T-cell (primary cell): ENCODE measurements at regions not wholly inside any gene's neighbourhood (a gene's known extent, or its start where the extent isn't known, plus 50 kb on each side); places are given as distances from the start of the nearest gene placed in this dataset.

Experiments
- ATAC-seq, 4 experiments: fragments of 200-7000 bp in 3 of 4; fragments of 150-1000 bp in 1 of 4; cut with Tn5 transposase; replicated peaks in 1 of 4; 1 replicate in 3 of 4; 2 replicates in 1 of 4; pipeline ENCODE4 v1.10.0; 2021; ENCODE audit warnings: moderate library complexity in 3 of 4, mild to moderate bottlenecking in 2 of 4, moderate number of reproducible peaks in 1 of 4
- CTCF ChIA-PET, 2 donors: fragments of 300-600 bp; sonication (Branson Sonifier 250); formaldehyde crosslinking; loops; one replicate each; lab custom pipeline; 2022; ENCODE audit warnings: antibody characterized with exemption in 2 of 2; lab: Charles Lee
- POLR2A ChIA-PET, 2 donors: fragments of 300-600 bp; sonication (Branson Sonifier 250); formaldehyde crosslinking; loops; one replicate each; lab custom pipeline; 2022; ENCODE audit warnings: antibody characterized with exemption in 2 of 2; lab: Charles Lee
- DNase-seq, 35 experiments: peaks; one replicate each; pipeline versions ENCODE4 v3.0.0 to v3.0.0-alpha.2; 2013 to 2023
- H3K27ac ChIP-seq: one replicate; pipeline ENCODE4 v1.5.1; 2013; ENCODE audit warnings: low read length
- H3K27me3 ChIP-seq, 2 experiments: replicated peaks in 1 of 2; 1 replicate in 1 of 2; 2 replicates in 1 of 2; pipeline versions ENCODE4 v1.6.1 to v1.7.0; 2013; ENCODE audit warnings: low read length in 1 of 2, mixed read lengths in 1 of 2; ENCODE audit not compliant: control insufficient read depth in 2 of 2, insufficient read depth in 2 of 2; ENCODE audit errors: extremely low read depth in 1 of 2
- H3K36me3 ChIP-seq, 2 donors: 1 replicate in 1 of 2; 2 replicates in 1 of 2; pipeline versions ENCODE4 v1.6.1 to v1.7.0; 2013; ENCODE audit warnings: low read length in 1 of 2; ENCODE audit not compliant: control insufficient read depth in 2 of 2, insufficient read depth in 1 of 2; ENCODE audit errors: extremely low read depth in 1 of 2
- H3K4me1 ChIP-seq, 2 experiments: 1 replicate in 1 of 2; 2 replicates in 1 of 2; pipeline versions ENCODE4 v1.6.1 to v1.7.0; 2013; ENCODE audit warnings: low read length in 2 of 2, mixed read lengths in 1 of 2; ENCODE audit not compliant: insufficient read depth in 2 of 2, control insufficient read depth in 1 of 2; ENCODE audit errors: extremely low read depth in 1 of 2
- H3K4me3 ChIP-seq, 2 donors: 1 replicate in 1 of 2; 2 replicates in 1 of 2; pipeline versions ENCODE4 v1.5.1 to v1.7.0; 2013; ENCODE audit warnings: mild to moderate bottlenecking in 2 of 2, low read length in 1 of 2, moderate library complexity in 1 of 2; ENCODE audit not compliant: control insufficient read depth in 1 of 2; ENCODE audit errors: extremely low read depth in 1 of 2
- H3K9me3 ChIP-seq: 2 replicates; pipeline ENCODE4 v1.7.0; 2013
- H3K27ac Mint-ChIP-seq, 2 donors: one replicate each; pipeline ENCODE4 v1.8.0; 2020 to 2021; ENCODE audit warnings: mild to moderate bottlenecking in 2 of 2, mixed read lengths in 2 of 2
- H3K27me3 Mint-ChIP-seq, 2 donors: one replicate each; pipeline ENCODE4 v1.8.0; 2021 to 2022; ENCODE audit warnings: mixed read lengths in 2 of 2
- H3K36me3 Mint-ChIP-seq: one replicate; pipeline ENCODE4 v1.8.0; 2021; ENCODE audit warnings: mixed read lengths
- H3K4me1 Mint-ChIP-seq, 3 donors: one replicate each; pipeline ENCODE4 v1.8.0; 2020 to 2022; ENCODE audit warnings: mixed read lengths in 3 of 3, mild to moderate bottlenecking in 1 of 3
- H3K4me3 Mint-ChIP-seq, 3 donors: one replicate each; pipeline ENCODE4 v1.8.0; 2020 to 2022; ENCODE audit warnings: mild to moderate bottlenecking in 3 of 3, mixed read lengths in 3 of 3, moderate library complexity in 3 of 3
- H3K9me3 Mint-ChIP-seq, 3 donors: one replicate each; pipeline ENCODE4 v1.8.0; 2020 to 2022; ENCODE audit warnings: mixed read lengths in 3 of 3
- WGBS: methylation state at CpG from one replicate; pipeline ENCODE4 v1.1.5; 2013; ENCODE audit warnings: missing lambda C conversion rate; ENCODE audit not compliant: insufficient coverage; 5-methylcytosine and 5-hydroxymethylcytosine counted together

DNA sequence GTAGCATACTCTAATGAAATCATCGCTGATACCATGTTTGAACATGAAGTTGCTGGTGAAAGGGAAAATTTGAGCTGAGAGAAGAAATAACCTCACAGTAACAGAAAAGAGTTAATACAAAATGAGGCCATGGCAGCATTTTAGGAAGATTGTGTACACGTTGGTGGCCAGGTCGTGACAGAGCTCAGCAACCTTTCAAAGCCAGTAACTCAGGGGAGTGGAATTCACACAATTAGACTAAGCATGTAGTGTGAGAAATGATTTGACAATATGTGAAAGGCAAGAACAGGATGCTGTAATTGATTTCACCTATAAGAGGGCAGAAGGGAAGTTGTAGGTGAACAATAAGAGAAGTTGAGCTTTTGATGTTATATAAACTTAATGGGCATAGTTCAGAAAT lies 246.3 kb downstream of the OGFRL1 start:
- ChIA-PET CTCF (no interaction called here), POLR2A (no interaction called here)

DNA sequence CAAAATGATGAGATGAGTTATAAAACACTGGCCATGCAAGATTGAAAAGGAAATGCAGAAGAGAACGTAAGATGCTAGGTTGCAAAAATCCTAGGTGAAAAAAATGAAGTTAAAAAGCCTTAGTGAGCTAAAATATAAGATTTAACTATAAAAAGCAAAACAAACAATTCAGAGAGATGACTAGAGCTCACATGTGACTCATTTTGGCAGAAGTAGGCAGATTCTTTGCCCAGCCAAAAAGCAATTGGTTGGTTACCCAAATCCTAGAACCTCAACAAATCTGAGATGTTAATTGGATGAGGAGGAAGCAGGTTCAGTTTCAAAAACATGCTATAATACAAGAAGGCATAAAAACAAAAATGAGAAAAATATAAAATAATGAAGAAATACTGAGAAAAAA lies 249.1 kb downstream of the OGFRL1 start:
- Mint-ChIP-seq H3K9me3 (no peaks in the 10 kb centered on the region), H3K4me3 (no peak overlapping the region), H3K27ac (no peak overlapping the region), H3K27me3 (peaks cover 2 to 4% of the 10 kb centered on the region in 2 donors), H3K36me3 (no peaks in the 10 kb centered on the region), H3K4me1 (no peaks in the 10 kb centered on the region)
- Histone ChIP-seq H3K27ac (no peak overlapping the region), H3K4me3 (no peak overlapping the region), H3K4me1 (no peaks in the 10 kb centered on the region), H3K9me3 (no peaks in the 10 kb centered on the region), H3K36me3 (no peaks in the 10 kb centered on the region), H3K27me3 (no peaks in the 10 kb centered on the region)
- WGBS = no CpG with 5 or more reads among the region's 1 CpG
- ChIA-PET POLR2A (interaction anchor here in 1 of 2 donors (0.5 kb wide), 1 partner anchor 22 kb away, joined by 5 read pairs; no protein-coding TSS in a partner anchor), CTCF (no interaction called here)
- ATAC-seq (no peak), DNase-seq (no peak)

More for the DNA sequence above, 246.3 kb downstream of the OGFRL1 start:
- Histone ChIP-seq H3K27ac (no peak overlapping the region), H3K36me3 (no peaks in the 10 kb centered on the region), H3K4me3 (no peak overlapping the region), H3K4me1 (no peaks in the 10 kb centered on the region), H3K27me3 (no peaks in the 10 kb centered on the region), H3K9me3 (no peaks in the 10 kb centered on the region)
- 17% methylated on average over 2 of the region's 3 CpGs for WGBS
- Mint-ChIP-seq H3K9me3 (no peaks in the 10 kb centered on the region), H3K27ac (no peak overlapping the region), H3K27me3 (peaks cover 2 to 4% of the 10 kb centered on the region in 2 donors), H3K4me1 (no peaks in the 10 kb centered on the region), H3K4me3 (no peak overlapping the region), H3K36me3 (no peaks in the 10 kb centered on the region)
- ATAC-seq (no peak), DNase-seq (no peak)

DNA sequence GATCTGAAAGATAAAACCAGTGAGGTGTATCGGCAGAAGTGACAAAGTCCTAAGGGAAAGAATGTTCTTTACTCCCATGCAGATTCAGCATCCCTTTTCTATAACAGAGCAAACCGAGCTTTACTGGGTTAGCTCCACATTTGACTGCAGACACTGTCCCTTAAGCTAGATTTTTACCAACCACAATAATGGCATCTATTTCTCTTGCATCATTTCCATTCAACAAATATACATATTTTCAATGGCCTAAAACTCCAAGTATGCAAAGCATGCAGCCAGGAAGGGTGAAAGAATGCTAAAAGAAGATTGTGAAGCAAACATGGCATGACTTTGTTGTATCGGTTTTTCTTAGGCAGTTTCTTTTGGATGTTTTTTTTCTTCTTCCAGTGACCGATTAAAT lies 255.4 kb downstream of the OGFRL1 start:
- WGBS = no CpG with 5 or more reads among the region's 4 CpGs
- no peak for ATAC-seq
- no peak overlapping the region for H3K4me3 ChIP-seq
- no peaks in the 10 kb centered on the region for H3K27me3 ChIP-seq
- H3K4me1 ChIP-seq = no peaks in the 10 kb centered on the region
- no peaks in the 10 kb centered on the region for H3K4me1 Mint-ChIP-seq
- no peak overlapping the region for H3K27ac Mint-ChIP-seq
- H3K36me3 Mint-ChIP-seq = no peaks in the 10 kb centered on the region
- ChIA-PET CTCF (no interaction called here), POLR2A (no interaction called here)
- no peak overlapping the region for H3K27ac ChIP-seq
- H3K27me3 Mint-ChIP-seq = no peaks in the 10 kb centered on the region
- no peaks in the 10 kb centered on the region for H3K9me3 ChIP-seq
- H3K4me3 Mint-ChIP-seq = no peak overlapping the region
- H3K36me3 ChIP-seq = no peaks in the 10 kb centered on the region
- no peak for DNase-seq
- no peaks in the 10 kb centered on the region for H3K9me3 Mint-ChIP-seq

DNA sequence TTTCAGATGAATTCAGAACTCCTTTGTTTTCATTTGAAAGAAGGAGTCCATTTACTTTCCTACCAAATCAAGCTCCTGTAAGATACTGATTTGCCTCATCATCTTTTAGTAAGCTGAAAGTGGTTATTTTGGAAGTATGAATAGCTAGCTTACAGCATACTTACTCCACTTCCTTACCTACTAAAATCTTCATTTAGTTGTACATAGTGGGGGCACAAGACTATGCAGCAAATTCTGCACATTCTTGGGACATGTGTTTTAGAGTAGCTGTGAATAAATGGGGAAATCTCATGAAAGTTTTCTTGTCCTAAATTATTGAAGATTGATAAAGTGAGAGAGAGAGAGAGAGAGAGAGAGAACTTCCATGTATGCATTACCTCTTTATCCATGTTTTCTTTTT lies 256.3 kb downstream of the OGFRL1 start:
- Mint-ChIP-seq H3K27me3 (no peaks in the 10 kb centered on the region), H3K27ac (no peak overlapping the region), H3K9me3 (no peaks in the 10 kb centered on the region), H3K36me3 (no peaks in the 10 kb centered on the region), H3K4me3 (no peak overlapping the region), H3K4me1 (no peaks in the 10 kb centered on the region)
- Histone ChIP-seq H3K4me1 (no peaks in the 10 kb centered on the region), H3K27ac (no peak overlapping the region), H3K9me3 (no peaks in the 10 kb centered on the region), H3K36me3 (no peaks in the 10 kb centered on the region), H3K4me3 (no peak overlapping the region), H3K27me3 (no peaks in the 10 kb centered on the region)
- no peak for ATAC-seq
- POLR2A ChIA-PET = no interaction called here
- no peak for DNase-seq
- CTCF ChIA-PET = no interaction called here

DNA sequence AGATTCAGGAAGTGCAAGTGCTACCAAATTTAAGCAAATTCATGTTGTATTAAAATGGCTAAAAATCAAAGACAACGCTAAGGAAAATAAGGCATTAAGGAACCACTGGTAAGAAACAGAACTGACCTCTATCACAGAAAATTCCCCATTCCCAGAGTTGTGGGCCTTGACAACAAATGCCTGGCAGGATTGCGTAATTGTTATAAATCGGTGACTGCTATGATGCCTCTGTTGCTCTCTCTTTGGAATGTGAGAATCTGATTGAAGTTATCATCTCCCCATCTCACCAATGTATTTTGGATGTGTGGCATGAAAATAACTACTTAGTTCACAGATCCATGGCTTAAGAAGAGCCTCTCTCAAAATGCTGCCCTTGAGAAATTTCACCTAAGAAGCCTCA lies 257.3 kb downstream of the OGFRL1 start:
- H3K36me3 Mint-ChIP-seq = no peaks in the 10 kb centered on the region
- no peaks in the 10 kb centered on the region for H3K9me3 ChIP-seq
- H3K4me1 Mint-ChIP-seq = no peaks in the 10 kb centered on the region
- H3K36me3 ChIP-seq = no peaks in the 10 kb centered on the region
- no peak for DNase-seq
- CTCF ChIA-PET = no interaction called here
- H3K27me3 ChIP-seq = no peaks in the 10 kb centered on the region
- H3K27me3 Mint-ChIP-seq = no peaks in the 10 kb centered on the region
- H3K27ac ChIP-seq = no peak overlapping the region
- POLR2A ChIA-PET = no interaction called here
- no peaks in the 10 kb centered on the region for H3K4me1 ChIP-seq
- H3K4me3 ChIP-seq = no peak overlapping the region
- no peaks in the 10 kb centered on the region for H3K9me3 Mint-ChIP-seq
- no CpG with 5 or more reads among the region's 3 CpGs for WGBS
- H3K27ac Mint-ChIP-seq = no peak overlapping the region
- no peak overlapping the region for H3K4me3 Mint-ChIP-seq
- no peak for ATAC-seq

DNA sequence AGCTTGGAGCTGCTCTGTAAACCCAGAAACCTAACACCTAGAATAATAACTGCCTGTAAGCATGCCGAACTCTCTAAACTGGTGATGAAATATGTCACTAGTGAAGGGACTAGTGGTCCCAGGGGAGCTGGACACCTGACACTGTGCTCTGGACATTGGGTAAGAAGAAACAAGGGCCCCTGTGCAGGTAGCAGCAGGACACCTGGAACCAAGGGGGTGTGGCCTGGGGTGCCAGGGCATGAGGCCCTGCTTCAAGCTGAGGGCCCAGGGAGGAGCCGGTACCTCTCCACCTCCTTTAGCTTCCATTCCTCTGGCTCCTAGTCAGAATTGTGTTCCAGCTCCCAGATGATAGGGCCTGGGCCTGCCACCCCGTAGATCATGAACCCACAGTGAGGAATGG lies 263.2 kb downstream of the OGFRL1 start:
- Histone ChIP-seq H3K27me3 (peaks cover 0 to 3% of the 10 kb centered on the region in 2 experiments), H3K27ac (no peak overlapping the region), H3K9me3 (no peaks in the 10 kb centered on the region), H3K4me3 (no peak overlapping the region), H3K36me3 (no peaks in the 10 kb centered on the region), H3K4me1 (no peaks in the 10 kb centered on the region)
- H3K4me3 Mint-ChIP-seq = no peak overlapping the region
- ChIA-PET POLR2A (no interaction called here), CTCF (no interaction called here)
- peaks cover 0 to 1% of the 10 kb centered on the region in 2 donors for H3K27me3 Mint-ChIP-seq
- H3K27ac Mint-ChIP-seq = no peak overlapping the region
- ATAC-seq (no peak), DNase-seq (no peak)
- peaks cover 10 to 14% (median 11%) of the 10 kb centered on the region in 3 donors for H3K9me3 Mint-ChIP-seq
- WGBS = 80% methylated on average over 3 of the region's 3 CpGs
- no peaks in the 10 kb centered on the region for H3K4me1 Mint-ChIP-seq
- no peaks in the 10 kb centered on the region for H3K36me3 Mint-ChIP-seq

DNA sequence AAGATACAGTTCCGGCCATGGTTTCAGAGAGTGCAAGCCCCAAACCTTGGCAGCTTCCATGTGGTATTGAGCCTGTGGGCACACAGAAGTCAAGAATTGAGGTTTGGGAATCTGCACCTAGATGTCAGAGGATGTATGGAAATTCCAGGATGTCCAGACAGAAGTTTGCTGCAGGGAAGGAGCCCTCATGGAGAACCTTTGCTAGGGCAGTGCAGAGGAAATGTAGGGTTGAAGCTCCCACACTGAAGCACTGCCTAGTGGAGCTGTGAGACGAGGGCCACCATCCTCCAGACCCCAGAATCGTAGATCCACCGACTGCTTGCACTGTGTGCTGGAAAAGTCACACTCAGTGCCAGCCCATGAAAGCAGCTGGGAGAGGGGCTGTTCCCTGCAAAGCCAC lies 267.5 kb downstream of the OGFRL1 start:
- no peaks in the 10 kb centered on the region for H3K9me3 ChIP-seq
- peaks cover 24 to 37% (median 36%) of the 10 kb centered on the region in 3 donors for H3K9me3 Mint-ChIP-seq
- ChIA-PET CTCF (no interaction called here), POLR2A (no interaction called here)
- no peaks in the 10 kb centered on the region for H3K36me3 Mint-ChIP-seq
- H3K4me1 ChIP-seq = no peaks in the 10 kb centered on the region
- H3K27me3 Mint-ChIP-seq = peaks cover 0 to 1% of the 10 kb centered on the region in 2 donors
- no peak overlapping the region for H3K4me3 Mint-ChIP-seq
- ATAC-seq = no peak
- H3K27me3 ChIP-seq = peaks cover 0 to 3% of the 10 kb centered on the region in 2 experiments
- H3K4me3 ChIP-seq = no peak overlapping the region
- no peak for DNase-seq
- H3K36me3 ChIP-seq = no peaks in the 10 kb centered on the region
- 91% methylated on average over 1 of the region's 4 CpGs for WGBS
- H3K27ac Mint-ChIP-seq = no peak overlapping the region
- no peak overlapping the region for H3K27ac ChIP-seq
- H3K4me1 Mint-ChIP-seq = no peaks in the 10 kb centered on the region
